ENCODE measurements at regions not wholly inside any gene's neighbourhood (a gene's known extent, or its start where the extent isn't known, plus 50 kb on each side); places are given as distances from the start of the nearest gene placed in this dataset.

DNA sequence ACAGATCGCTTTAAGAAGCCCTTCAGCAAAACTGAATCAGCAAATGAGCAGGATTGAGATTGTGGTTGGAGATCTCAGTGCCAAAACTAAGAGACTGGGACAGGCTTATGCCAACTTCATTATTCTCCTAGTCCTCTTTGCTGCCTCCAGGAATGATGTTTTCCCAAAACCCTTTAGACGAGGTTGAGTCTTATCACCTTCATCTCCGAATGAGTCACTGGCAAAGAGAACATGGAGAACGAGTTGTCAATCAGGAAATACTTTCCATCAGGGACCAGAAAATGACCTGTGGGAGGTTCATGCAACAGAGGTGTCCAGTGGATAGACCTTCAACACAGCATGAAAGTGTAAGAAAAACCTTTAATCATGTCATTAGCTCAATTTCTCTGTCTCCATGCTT is 461.5 kb downstream of the RMST start:
- dilution Hi-C loops (cut with MboI; ENCODE audit: extremely low pct_ligation_motif_present, low sequenced_read_pairs): no loop called here
- no peak for DNase-seq (ENCODE audit: low read depth, low spot score)

DNA sequence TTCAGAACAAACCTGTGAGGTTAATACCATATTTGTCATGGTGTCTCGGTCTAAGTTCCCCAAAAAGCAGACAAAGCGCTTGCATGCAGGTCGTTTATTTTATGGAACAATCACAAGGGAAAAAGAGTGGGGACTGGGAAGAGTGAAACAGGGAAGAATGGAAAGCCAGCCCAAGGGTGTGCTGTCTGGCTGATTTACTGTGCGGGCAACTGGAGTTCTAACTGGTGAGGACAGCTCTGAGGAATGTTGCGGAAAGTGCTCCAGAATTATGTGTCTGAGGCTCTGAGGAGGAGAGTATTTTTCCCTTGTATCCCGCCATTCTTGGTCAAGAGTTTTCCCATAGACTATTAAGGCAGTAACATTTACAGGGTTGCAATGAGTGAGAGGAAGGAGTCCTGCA is 465.4 kb downstream of the RMST start:
- FAIRE-seq (no peak), DNase-seq (ENCODE audit: low read depth, low spot score) (no peak)
- Histone ChIP-seq H3K4me3 (ENCODE audit: control insufficient read depth in 2 of 3, extremely low read depth in 1 of 3, insufficient read depth in 2 of 3, low read depth in 1 of 3, low read length in 3 of 3) (no peak overlapping the region), H3K9me3 (ENCODE audit: control insufficient read depth, low read depth, low read length) (no peaks in the 10 kb centered on the region), H4K20me1 (ENCODE audit: control insufficient read depth, extremely low read depth, insufficient read depth, low read length) (no peaks in the 10 kb centered on the region), H2AFZ (ENCODE audit: control insufficient read depth, low read length) (no peak overlapping the region), H3K27me3 (ENCODE audit: control insufficient read depth, extremely low read depth, insufficient read depth, low read length) (no peaks in the 10 kb centered on the region), H3K4me1 (ENCODE audit: control insufficient read depth, extremely low read depth, insufficient read depth, low read length) (no peaks in the 10 kb centered on the region), H3K27ac (ENCODE audit: control insufficient read depth, insufficient read depth, low read length) (no peak overlapping the region), H3K4me2 (ENCODE audit: control insufficient read depth, extremely low read depth, insufficient read depth, low read depth, low read length) (no peak overlapping the region), H3K79me2 (ENCODE audit: control insufficient read depth, insufficient read depth, low read length) (no peaks in the 10 kb centered on the region), H3K9ac (ENCODE audit: control insufficient read depth, extremely low read depth, insufficient read depth, low read length) (no peak overlapping the region), H3K36me3 (ENCODE audit: control insufficient read depth in 2 of 2, extremely low read depth in 1 of 2, insufficient read depth in 2 of 2, low read length in 2 of 2) (no peaks in the 10 kb centered on the region), H3K9me1 (ENCODE audit: control insufficient read depth, extremely low read depth, insufficient read depth, low read length) (no peaks in the 10 kb centered on the region)
- TF ChIP-seq, protein P1, sequence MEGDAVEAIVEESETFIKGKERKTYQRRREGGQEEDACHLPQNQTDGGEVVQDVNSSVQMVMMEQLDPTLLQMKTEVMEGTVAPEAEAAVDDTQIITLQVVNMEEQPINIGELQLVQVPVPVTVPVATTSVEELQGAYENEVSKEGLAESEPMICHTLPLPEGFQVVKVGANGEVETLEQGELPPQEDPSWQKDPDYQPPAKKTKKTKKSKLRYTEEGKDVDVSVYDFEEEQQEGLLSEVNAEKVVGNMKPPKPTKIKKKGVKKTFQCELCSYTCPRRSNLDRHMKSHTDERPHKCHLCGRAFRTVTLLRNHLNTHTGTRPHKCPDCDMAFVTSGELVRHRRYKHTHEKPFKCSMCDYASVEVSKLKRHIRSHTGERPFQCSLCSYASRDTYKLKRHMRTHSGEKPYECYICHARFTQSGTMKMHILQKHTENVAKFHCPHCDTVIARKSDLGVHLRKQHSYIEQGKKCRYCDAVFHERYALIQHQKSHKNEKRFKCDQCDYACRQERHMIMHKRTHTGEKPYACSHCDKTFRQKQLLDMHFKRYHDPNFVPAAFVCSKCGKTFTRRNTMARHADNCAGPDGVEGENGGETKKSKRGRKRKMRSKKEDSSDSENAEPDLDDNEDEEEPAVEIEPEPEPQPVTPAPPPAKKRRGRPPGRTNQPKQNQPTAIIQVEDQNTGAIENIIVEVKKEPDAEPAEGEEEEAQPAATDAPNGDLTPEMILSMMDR (optimal IDR thresholded peaks at IDR 0.05 in 1 of 3, IDR thresholded peaks at IDR 0.05 in 1 of 3, conservative IDR thresholded peaks at IDR 0.05 in 1 of 3; ENCODE audit: extremely low read depth in 1 of 3, insufficient read depth in 2 of 3, low read length in 3 of 3): no peak
- no peak for TF ChIP-seq EZH2 (IDR thresholded peaks at IDR 0.05; ENCODE audit: low read length)
- dilution Hi-C loops (cut with MboI; ENCODE audit: extremely low pct_ligation_motif_present, low sequenced_read_pairs): no loop called here

More for the DNA sequence above, 461.5 kb downstream of the RMST start:
- Histone ChIP-seq H2AFZ (ENCODE audit: control insufficient read depth, low read length) (no peak overlapping the region), H3K9me3 (ENCODE audit: control insufficient read depth, low read depth, low read length) (no peaks in the 10 kb centered on the region), H3K4me1 (ENCODE audit: control insufficient read depth, extremely low read depth, insufficient read depth, low read length) (no peaks in the 10 kb centered on the region), H3K36me3 (ENCODE audit: control insufficient read depth in 2 of 2, extremely low read depth in 1 of 2, insufficient read depth in 2 of 2, low read length in 2 of 2) (no peaks in the 10 kb centered on the region), H3K4me2 (ENCODE audit: control insufficient read depth, extremely low read depth, insufficient read depth, low read depth, low read length) (no peak overlapping the region), H3K27ac (ENCODE audit: control insufficient read depth, insufficient read depth, low read length) (no peak overlapping the region), H3K4me3 (ENCODE audit: control insufficient read depth in 2 of 3, extremely low read depth in 1 of 3, insufficient read depth in 2 of 3, low read depth in 1 of 3, low read length in 3 of 3) (no peak overlapping the region), H3K27me3 (ENCODE audit: control insufficient read depth, extremely low read depth, insufficient read depth, low read length) (no peaks in the 10 kb centered on the region), H3K9me1 (ENCODE audit: control insufficient read depth, extremely low read depth, insufficient read depth, low read length) (no peaks in the 10 kb centered on the region), H3K9ac (ENCODE audit: control insufficient read depth, extremely low read depth, insufficient read depth, low read length) (no peak overlapping the region), H4K20me1 (ENCODE audit: control insufficient read depth, extremely low read depth, insufficient read depth, low read length) (no peaks in the 10 kb centered on the region), H3K79me2 (ENCODE audit: control insufficient read depth, insufficient read depth, low read length) (no peaks in the 10 kb centered on the region)
- TF ChIP-seq EZH2 (IDR thresholded peaks at IDR 0.05; ENCODE audit: low read length): no peak
- TF ChIP-seq, protein P1 (optimal IDR thresholded peaks at IDR 0.05 in 1 of 3, IDR thresholded peaks at IDR 0.05 in 1 of 3, conservative IDR thresholded peaks at IDR 0.05 in 1 of 3; ENCODE audit: extremely low read depth in 1 of 3, insufficient read depth in 2 of 3, low read length in 3 of 3): no peak
- no peak for FAIRE-seq

Measured in keratinocyte (primary cell).